Choroid plexus epithelial cell (primary cell): ENCODE measurements at regions not wholly inside any gene's neighbourhood (a gene's known extent, or its start where the extent isn't known, plus 50 kb on each side); places are given as distances from the start of the nearest gene placed in this dataset.

Experiments
- DNase-seq: peaks from one replicate; pipeline ENCODE4 v3.0.0-alpha.2; 2010; ENCODE audit warnings: low read depth
- H3K4me3 ChIP-seq: 2 replicates; pipeline ENCODE4 v1.5.1; 2011; ENCODE audit warnings: low read depth, mild to moderate bottlenecking, control low read depth, low read length, moderate library complexity
- CTCF ChIP-seq: conservative IDR thresholded peaks from 2 replicates; pipeline ENCODE4 v1.5.1; 2011; ENCODE audit warnings: low read depth, mild to moderate bottlenecking, control low read depth, inconsistent platforms, low read length, moderate library complexity

- no peak overlapping the region for H3K4me3 ChIP-seq
- no peak for DNase-seq
- TF ChIP-seq CTCF = no peak
Measured at GRCh38 chr17:83177611-83178532, 98.5 kb downstream of the METRNL start.

GRCh38 chr17:83178533-83179304 lies 99.3 kb downstream of the METRNL start:
- no peak for DNase-seq
- TF ChIP-seq CTCF = no peak
- H3K4me3 ChIP-seq = no peak overlapping the region

- no peak for TF ChIP-seq CTCF
- no peak for DNase-seq
- no peak overlapping the region for H3K4me3 ChIP-seq
Measured at GRCh38 chr17:83179374-83179773, 100.0 kb downstream of the METRNL start.

- DNase-seq = no peak
- no peak for TF ChIP-seq CTCF
- H3K4me3 ChIP-seq = no peak overlapping the region
Measured at GRCh38 chr17:83179811-83180210, 100.4 kb downstream of the METRNL start.

GRCh38 chr17:83180264-83180995 lies 101.0 kb downstream of the METRNL start:
- H3K4me3 ChIP-seq = no peak overlapping the region
- DNase-seq = no peak
- no peak for TF ChIP-seq CTCF

GRCh38 chr17:83180996-83181481 lies 101.6 kb downstream of the METRNL start:
- H3K4me3 ChIP-seq = no peak overlapping the region
- TF ChIP-seq CTCF = no peak
- DNase-seq = no peak
